NT2/D1 (cell line): ENCODE measurements at regions not wholly inside any gene's neighbourhood (a gene's known extent, or its start where the extent isn't known, plus 50 kb on each side); places are given as distances from the start of the nearest gene placed in this dataset.

Experiments used
- SUZ12 ChIP-seq: IDR thresholded peaks from 2 replicates; pipeline ENCODE4 v1.6.1; 2011; ENCODE audit not compliant: insufficient read length, insufficient read depth; ENCODE audit errors: extremely low read depth
- YY1 ChIP-seq: IDR thresholded peaks from 2 replicates; pipeline ENCODE4 v1.6.1; 2011; ENCODE audit not compliant: insufficient read length, insufficient read depth
- ZNF274 ChIP-seq: IDR thresholded peaks from 2 replicates; pipeline ENCODE4 v1.6.1; 2011; ENCODE audit warnings: mild to moderate bottlenecking, low read depth, low read length

GRCh38 chr6:82617648-82618047, 254.0 kb downstream of the TPBG start:
- TF ChIP-seq YY1 (no peak), SUZ12 (no peak), ZNF274 (no peak)
